Caco-2 (cell line): ENCODE measurements at regions not wholly inside any gene's neighbourhood (a gene's known extent, or its start where the extent isn't known, plus 50 kb on each side); places are given as distances from the start of the nearest gene placed in this dataset.

ENCODE experiments used
- BruUV-seq: library from RNA; stranded (reverse); fragments of 400-500 nt; replicated peaks from 2 replicates; lab custom pipeline; 2021; lab: Mats Ljungman, UMichigan
- CTCF ChIA-PET: fragments of 300-600 bp; sonication (Branson Sonifier 250); formaldehyde crosslinking; loops from one replicate; lab custom pipeline; 2022; ENCODE audit warnings: antibody characterized with exemption; lab: Charles Lee
- POLR2A ChIA-PET: fragments of 300-600 bp; sonication (Branson Sonifier 250); formaldehyde crosslinking; loops from one replicate; lab custom pipeline; 2022; ENCODE audit warnings: antibody characterized with exemption; lab: Charles Lee
- DNase-seq, 2 experiments: peaks; one replicate each; pipeline versions ENCODE4 v3.0.0 to v3.0.0-alpha.2; 2020 to 2022
- H3K27me3 ChIP-seq: replicated peaks from 2 replicates; pipeline ENCODE4 v1.6.0; 2011; ENCODE audit warnings: low read length; ENCODE audit not compliant: control insufficient read depth, insufficient read depth
- H3K36me3 ChIP-seq: 2 replicates; pipeline ENCODE4 v1.5.1; 2011; ENCODE audit warnings: low read length; ENCODE audit not compliant: control insufficient read depth, insufficient read depth
- H3K4me1 ChIP-seq: fragments of 250-450 bp; sonication (Bioruptor Pico); 2 replicates; pipeline ENCODE4 v1.5.1; 2020; ENCODE audit warnings: mild to moderate bottlenecking
- H3K4me3 ChIP-seq: 2 replicates; pipeline ENCODE4 v1.5.1; 2011; ENCODE audit warnings: low read depth, mild to moderate bottlenecking, control low read depth, low read length
- H3K9me3 ChIP-seq: fragments of 250-450 bp; sonication (Bioruptor Pico); 2 replicates; pipeline ENCODE4 v1.5.1; 2020; ENCODE audit warnings: mild to moderate bottlenecking, moderate library complexity
- H3K27ac Mint-ChIP-seq: one replicate; pipeline ENCODE4 v1.8.0; 2022; ENCODE audit warnings: mixed read lengths; ENCODE audit not compliant: unreplicated experiment
- H3K27me3 Mint-ChIP-seq: one replicate; pipeline ENCODE4 v1.8.0; 2022; ENCODE audit warnings: mixed read lengths; ENCODE audit not compliant: insufficient read depth, unreplicated experiment
- H3K36me3 Mint-ChIP-seq: one replicate; pipeline ENCODE4 v1.8.0; 2022; ENCODE audit warnings: mild to moderate bottlenecking, mixed read lengths; ENCODE audit not compliant: insufficient read depth, unreplicated experiment
- H3K4me1 Mint-ChIP-seq: one replicate; pipeline ENCODE4 v1.8.0; 2022; ENCODE audit warnings: low read depth, mixed read lengths; ENCODE audit not compliant: unreplicated experiment
- H3K4me3 Mint-ChIP-seq: one replicate; pipeline ENCODE4 v1.8.0; 2022; ENCODE audit warnings: mild to moderate bottlenecking, moderate library complexity, mixed read lengths; ENCODE audit not compliant: unreplicated experiment
- H3K9me3 Mint-ChIP-seq: one replicate; pipeline ENCODE4 v1.8.0; 2022; ENCODE audit warnings: mixed read lengths; ENCODE audit not compliant: unreplicated experiment
- intact Hi-C: fragments of 100-400 bp; cut with micrococcal nuclease; formaldehyde crosslinking; loops from one replicate; pipeline ENCODE4 v1.10.0; 2022; ENCODE audit not compliant: unreplicated experiment
- TF ChIP-seq, protein P1 (sequence below), 2 experiments: fragments of 200-600 bp in 1 of 2; IDR thresholded peaks; 1 replicate in 1 of 2; 2 replicates in 1 of 2; pipeline versions ENCODE4 v1.5.1 to v1.8.0; 2011 to 2022; ENCODE audit warnings: antibody characterized with exemption in 1 of 2, control low read depth in 1 of 2, inconsistent platforms in 1 of 2, low read depth in 1 of 2, low read length in 1 of 2, mild to moderate bottlenecking in 1 of 2, moderate library complexity in 1 of 2; ENCODE audit not compliant: insufficient read depth in 1 of 2, severe bottlenecking in 1 of 2, unreplicated experiment in 1 of 2

DNA sequence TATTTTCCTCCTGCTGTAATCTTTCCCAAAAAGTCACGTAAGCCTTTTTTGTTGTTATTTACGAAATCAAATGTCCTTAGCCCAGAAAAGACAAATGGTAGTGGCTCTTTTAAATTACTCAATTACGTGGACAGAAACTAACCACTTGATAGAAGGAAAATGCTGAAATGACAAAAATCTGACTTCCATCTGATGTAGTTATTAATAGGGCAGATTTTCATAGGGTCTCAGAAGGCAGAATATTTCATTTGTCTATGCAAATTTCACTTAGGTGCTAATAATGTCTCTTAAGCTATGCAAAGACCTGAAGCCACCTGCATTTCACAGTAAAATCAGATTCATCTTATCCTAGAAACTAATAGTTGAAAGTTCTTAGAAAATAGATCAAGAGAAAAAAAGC is 295.7 kb downstream of the TMA16 start:
- Mint-ChIP-seq H3K36me3 (no peaks in the 10 kb centered on the region), H3K4me3 (no peak overlapping the region), H3K27me3 (peaks cover 3% of the 10 kb centered on the region), H3K4me1 (no peaks in the 10 kb centered on the region), H3K9me3 (no peaks in the 10 kb centered on the region), H3K27ac (no peak overlapping the region)
- Histone ChIP-seq H3K4me3 (no peak overlapping the region), H3K36me3 (no peaks in the 10 kb centered on the region), H3K9me3 (no peaks in the 10 kb centered on the region), H3K27me3 (no peaks in the 10 kb centered on the region), H3K4me1 (no peaks in the 10 kb centered on the region)
- TF ChIP-seq, protein P1, sequence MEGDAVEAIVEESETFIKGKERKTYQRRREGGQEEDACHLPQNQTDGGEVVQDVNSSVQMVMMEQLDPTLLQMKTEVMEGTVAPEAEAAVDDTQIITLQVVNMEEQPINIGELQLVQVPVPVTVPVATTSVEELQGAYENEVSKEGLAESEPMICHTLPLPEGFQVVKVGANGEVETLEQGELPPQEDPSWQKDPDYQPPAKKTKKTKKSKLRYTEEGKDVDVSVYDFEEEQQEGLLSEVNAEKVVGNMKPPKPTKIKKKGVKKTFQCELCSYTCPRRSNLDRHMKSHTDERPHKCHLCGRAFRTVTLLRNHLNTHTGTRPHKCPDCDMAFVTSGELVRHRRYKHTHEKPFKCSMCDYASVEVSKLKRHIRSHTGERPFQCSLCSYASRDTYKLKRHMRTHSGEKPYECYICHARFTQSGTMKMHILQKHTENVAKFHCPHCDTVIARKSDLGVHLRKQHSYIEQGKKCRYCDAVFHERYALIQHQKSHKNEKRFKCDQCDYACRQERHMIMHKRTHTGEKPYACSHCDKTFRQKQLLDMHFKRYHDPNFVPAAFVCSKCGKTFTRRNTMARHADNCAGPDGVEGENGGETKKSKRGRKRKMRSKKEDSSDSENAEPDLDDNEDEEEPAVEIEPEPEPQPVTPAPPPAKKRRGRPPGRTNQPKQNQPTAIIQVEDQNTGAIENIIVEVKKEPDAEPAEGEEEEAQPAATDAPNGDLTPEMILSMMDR (IDR thresholded peaks at IDR 0.05; ENCODE audit: insufficient read depth in 1 of 2, low read depth in 1 of 2, low read length in 1 of 2, severe bottlenecking in 1 of 2, unreplicated experiment in 1 of 2), result no peak
- no TSS peak for BruUV-seq
- ChIA-PET CTCF (no interaction called here), POLR2A (no interaction called here)
- intact Hi-C loops, result no loop called here
- DNase-seq, result no peak

DNA sequence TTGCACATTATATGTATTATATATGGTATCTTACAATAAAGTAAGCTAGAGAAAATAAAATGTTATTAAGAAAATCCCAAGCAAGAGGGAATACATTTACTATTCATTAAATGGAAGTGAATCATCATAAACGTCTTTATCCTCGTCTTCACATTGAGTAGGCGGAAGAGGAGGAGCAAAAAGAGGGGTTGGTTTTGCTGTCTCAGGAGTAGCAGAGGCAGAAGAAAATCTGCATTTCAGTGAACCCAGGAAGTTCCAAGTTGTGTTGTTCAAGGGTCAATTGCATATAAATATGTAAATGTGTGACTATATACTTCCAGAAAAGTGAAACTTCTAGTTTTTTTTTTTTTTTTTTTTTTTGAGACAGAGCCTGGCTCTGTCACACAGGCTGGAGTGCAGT is 301.4 kb downstream of the TMA16 start:
- Mint-ChIP-seq H3K36me3 (no peaks in the 10 kb centered on the region), H3K27me3 (no peaks in the 10 kb centered on the region), H3K27ac (no peak overlapping the region), H3K9me3 (no peaks in the 10 kb centered on the region), H3K4me3 (no peak overlapping the region), H3K4me1 (no peaks in the 10 kb centered on the region)
- no peaks in the 10 kb centered on the region for H3K36me3 ChIP-seq
- DNase-seq, result no peak
- no peaks in the 10 kb centered on the region for H3K4me1 ChIP-seq
- TF ChIP-seq, protein P1 (IDR thresholded peaks at IDR 0.05; ENCODE audit: insufficient read depth in 1 of 2, low read depth in 1 of 2, low read length in 1 of 2, severe bottlenecking in 1 of 2, unreplicated experiment in 1 of 2), result no peak
- H3K9me3 ChIP-seq, result no peaks in the 10 kb centered on the region
- ChIA-PET POLR2A (no interaction called here), CTCF (no interaction called here)
- no peaks in the 10 kb centered on the region for H3K27me3 ChIP-seq
- BruUV-seq, result no TSS peak
- H3K4me3 ChIP-seq, result no peak overlapping the region
- intact Hi-C loops, result no loop called here

DNA sequence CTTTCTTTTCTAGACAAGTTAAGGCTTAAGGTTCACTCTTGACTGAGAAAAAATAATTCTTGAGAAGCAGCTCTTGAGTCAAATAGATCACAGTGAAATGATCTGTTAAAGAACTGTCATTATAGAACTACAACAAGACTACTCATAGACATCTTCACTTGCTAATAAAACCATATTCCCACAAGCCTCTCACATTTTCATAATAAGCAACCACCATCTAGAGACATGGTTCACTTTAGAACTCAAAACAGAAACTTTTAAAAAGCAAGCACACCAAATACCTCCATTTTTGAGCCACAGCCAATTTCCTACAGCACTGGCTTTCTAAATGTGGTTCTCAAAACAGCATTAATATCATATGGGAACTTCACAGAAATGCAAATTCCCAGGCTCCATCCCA is 309.5 kb downstream of the TMA16 start:
- Mint-ChIP-seq H3K27ac (no peak overlapping the region), H3K4me1 (no peaks in the 10 kb centered on the region), H3K27me3 (peaks cover 2% of the 10 kb centered on the region), H3K4me3 (no peak overlapping the region), H3K9me3 (no peaks in the 10 kb centered on the region), H3K36me3 (no peaks in the 10 kb centered on the region)
- TF ChIP-seq, protein P1 (IDR thresholded peaks at IDR 0.05; ENCODE audit: insufficient read depth in 1 of 2, low read depth in 1 of 2, low read length in 1 of 2, severe bottlenecking in 1 of 2, unreplicated experiment in 1 of 2), result no peak
- POLR2A ChIA-PET, result no interaction called here
- no peak for DNase-seq
- no peaks in the 10 kb centered on the region for H3K27me3 ChIP-seq
- H3K4me1 ChIP-seq, result no peaks in the 10 kb centered on the region
- CTCF ChIA-PET, result no interaction called here
- intact Hi-C loops, result no loop called here
- no peaks in the 10 kb centered on the region for H3K9me3 ChIP-seq
- H3K4me3 ChIP-seq, result no peak overlapping the region
- no TSS peak for BruUV-seq
- no peaks in the 10 kb centered on the region for H3K36me3 ChIP-seq
